GM19467 (cell line): ENCODE measurements at regions not wholly inside any gene's neighbourhood (a gene's known extent, or its start where the extent isn't known, plus 50 kb on each side); places are given as distances from the start of the nearest gene placed in this dataset.
"Not testable (repeated sequence)": the region's sequence is repeated elsewhere in the genome, so short reads cannot be mapped to it uniquely, and the experiment has no call there.

Source experiments
- ATAC-seq: cut with Tn5 transposase; IDR thresholded peaks from one replicate; pipeline ENCODE4 v1.9.1; 2021; ENCODE audit warnings: mild to moderate bottlenecking, moderate library complexity; ENCODE audit not compliant: unreplicated experiment

- ATAC-seq = no peak
Measured at GRCh38 chr4:159545556-159545955, 442.7 kb downstream of the RAPGEF2 start.

- ATAC-seq = no peak
Measured at GRCh38 chr4:159547645-159548308, 444.9 kb downstream of the RAPGEF2 start.

DNA sequence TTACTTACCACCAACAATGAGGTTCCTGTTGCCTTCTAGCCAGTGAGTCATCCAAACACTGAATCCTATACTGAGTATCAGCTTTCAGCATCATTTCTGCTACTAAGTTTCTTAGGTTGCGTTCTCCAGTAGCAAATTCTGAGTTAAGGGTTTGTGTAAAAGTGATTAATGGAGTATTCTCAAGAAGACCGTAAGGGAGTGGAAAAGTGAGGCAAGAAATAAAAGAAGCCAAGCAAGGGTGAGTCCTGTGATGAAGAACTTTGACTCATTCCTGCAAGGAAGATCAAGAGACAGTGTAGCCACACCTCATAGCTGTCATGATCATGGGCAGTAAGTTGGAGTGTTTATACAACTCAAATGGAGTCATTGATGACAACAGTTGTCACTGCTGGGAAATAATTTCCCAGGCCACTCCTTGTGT, 446.2 kb downstream of the RAPGEF2 start:
- ATAC-seq = no peak

DNA sequence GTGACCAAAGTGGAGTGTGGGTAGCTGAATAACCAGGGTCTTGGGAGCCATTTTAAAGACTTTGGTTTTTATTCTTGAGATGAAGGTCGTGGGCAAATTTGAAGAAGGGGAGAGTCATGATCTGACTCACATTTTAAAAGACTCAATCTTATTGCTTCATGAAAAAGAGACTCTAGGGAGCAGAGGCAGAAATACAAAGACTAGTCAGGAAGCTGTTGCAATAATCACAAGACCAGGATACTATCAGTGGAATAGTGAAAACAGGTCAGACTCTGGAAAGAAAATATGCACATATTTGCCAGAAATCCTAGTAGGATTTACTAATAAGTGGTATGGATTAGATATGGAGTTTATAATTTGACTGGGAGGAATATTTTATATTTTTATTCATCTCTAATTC, 448.4 kb downstream of the RAPGEF2 start:
- ATAC-seq = no peak

DNA sequence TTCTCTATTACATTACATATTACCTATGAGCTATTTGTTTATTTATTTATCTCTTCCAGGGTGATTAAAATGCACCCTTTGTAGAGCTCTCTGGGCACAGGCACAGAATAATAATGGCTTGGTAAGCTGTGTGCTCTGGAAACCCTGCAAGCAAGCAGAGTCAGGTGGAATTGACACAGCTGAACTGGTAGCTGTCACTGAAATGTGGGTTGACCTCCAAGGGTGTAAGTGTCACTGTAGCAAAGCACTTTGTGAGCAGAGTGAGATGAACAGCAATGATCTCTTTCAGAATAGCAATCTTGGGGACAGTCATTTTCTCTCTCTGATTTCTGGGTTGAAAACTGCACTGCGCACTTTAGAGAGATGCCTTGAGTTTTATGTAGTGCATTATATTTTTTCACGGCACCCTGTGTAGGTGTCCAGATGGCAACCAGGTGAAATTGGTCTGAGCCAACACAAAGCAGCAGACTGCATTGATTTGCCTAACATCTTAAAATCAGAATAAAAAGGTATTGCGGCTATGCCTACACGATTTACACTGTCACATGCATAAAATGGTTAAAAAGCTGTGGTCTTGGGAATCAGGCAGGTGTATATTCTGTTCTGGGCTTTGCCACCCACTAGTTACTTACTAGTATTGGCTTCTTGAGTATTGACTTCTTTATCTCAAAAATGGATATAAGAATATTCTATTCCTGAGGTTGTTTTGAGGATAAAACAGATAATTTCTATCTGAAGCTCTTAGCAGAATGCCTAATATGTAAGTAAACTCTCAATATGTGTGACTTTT, 450.3 kb downstream of the RAPGEF2 start:
- ATAC-seq = no peak

DNA sequence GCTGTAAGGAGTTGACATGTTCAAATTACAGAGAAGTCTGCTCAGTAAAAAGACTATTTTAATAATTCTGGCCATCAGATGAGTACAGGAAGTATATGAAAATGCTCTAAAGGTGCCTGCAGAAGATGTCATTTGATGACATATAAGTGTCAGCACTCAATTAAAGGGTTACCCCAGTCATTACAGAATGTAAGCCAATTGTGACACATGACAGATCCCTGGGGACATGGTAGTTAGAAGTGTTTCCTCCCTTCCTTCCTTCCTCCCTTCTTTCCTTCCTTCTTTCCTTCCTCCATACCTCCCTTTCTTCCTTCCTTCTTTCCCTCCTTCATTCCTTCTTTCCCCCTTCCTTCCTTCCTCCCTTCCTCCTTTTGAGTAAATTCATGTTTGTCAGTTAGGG, 453.0 kb downstream of the RAPGEF2 start:
- no peak for ATAC-seq

DNA sequence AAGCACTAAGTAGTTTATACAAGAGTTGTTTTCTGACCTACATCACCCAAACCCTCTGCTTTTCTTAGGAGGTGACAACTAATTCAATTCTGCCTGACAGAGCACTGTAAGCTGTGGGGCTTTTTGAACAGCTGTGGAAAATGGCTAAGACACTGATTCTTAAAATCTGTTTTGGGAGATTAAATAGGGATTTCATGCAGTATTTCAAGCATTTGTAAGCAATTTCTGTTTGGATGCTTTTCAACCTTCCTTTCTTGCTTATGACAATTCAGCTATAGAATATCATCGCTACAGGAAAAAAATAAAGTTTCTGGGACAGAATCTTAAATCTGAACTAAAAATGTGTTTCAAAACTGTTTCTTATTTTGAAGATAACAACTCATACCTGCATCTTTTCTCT, 459.5 kb downstream of the RAPGEF2 start:
- ATAC-seq = no peak

GRCh38 chr4:159563257-159563656, 460.4 kb downstream of the RAPGEF2 start:
- ATAC-seq = no peak

DNA sequence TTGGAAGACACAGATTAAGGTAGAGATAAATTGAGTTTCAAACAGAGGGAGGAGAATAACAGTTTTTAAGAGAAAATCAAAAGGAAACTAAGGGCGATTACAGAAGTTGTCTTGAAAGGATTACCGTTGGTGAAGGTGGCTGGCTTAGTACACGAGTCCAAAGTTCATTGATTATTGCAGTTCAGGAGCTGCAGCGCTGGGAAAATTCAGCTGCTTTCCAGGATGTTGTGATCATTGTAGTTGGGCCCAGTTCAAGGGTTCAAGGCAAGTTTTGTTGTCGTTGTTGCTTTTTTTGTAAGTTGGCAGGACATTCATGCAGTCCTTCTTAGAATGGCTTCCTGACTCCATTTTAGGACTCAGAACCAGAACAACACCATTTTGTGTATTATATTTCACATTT, 461.7 kb downstream of the RAPGEF2 start:
- ATAC-seq = no peak

DNA sequence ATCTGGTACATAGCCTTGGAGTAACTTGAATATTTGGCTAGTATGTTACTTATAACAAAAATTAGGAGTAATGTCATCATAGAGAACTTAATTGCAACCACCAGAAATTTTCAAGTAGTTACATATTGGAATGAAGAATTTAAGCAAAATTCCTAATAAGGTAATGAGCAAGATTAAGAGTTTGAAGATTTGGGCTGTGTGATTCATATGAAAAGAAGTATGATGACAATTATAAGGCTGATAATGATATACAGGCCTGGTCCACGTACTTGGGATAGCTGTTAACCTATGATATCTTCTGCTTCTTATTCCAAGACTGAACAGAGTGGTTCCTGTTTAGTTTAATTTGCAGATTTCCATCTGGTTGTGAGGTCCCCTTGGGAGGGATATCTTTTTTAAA, 463.9 kb downstream of the RAPGEF2 start:
- no peak for ATAC-seq

DNA sequence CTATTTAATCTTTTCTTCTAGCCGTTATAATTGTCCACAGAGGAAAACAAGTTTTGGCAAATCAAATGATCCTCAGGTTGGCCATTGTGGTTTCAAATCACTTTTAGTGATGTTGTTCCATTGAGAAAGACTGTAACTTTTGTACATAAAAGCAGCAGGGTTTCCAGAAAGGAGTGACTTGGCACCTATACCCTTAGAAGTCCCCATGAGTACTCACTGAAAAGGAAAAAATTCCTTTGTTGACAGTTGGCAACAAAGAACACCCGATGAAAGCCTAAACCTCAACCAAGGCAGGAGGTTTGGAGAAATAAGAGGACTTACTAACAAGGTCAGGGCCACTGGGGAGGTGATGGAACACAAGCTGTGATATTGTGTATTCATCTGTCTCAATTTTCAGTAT, 474.4 kb downstream of the RAPGEF2 start:
- no peak for ATAC-seq

- ATAC-seq = no peak
Measured at GRCh38 chr4:159582685-159583084, 479.8 kb downstream of the RAPGEF2 start.

- no peak for ATAC-seq
Measured at GRCh38 chr4:159592898-159593556, 490.1 kb downstream of the RAPGEF2 start.

DNA sequence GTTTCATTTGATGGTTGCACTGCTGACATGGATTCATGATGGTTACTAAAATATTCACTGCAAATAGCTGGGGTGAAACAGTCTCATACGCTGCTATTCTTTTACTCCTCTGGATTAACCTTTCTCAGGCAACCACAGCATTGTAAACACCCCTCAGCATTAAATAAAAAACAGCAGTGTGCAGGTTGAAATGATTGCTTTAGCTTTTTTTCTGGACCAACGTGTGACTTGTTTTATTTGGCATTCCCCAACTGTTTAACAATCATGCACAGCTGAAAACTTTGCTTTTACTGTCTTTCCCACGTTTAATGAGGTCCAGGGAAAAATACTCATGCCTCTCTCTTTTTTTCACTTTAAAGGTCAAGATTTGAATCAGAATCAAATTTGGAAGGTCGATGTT, 490.8 kb downstream of the RAPGEF2 start:
- ATAC-seq = no peak

- ATAC-seq = no peak
Measured at GRCh38 chr4:159594576-159594975, 491.7 kb downstream of the RAPGEF2 start.

DNA sequence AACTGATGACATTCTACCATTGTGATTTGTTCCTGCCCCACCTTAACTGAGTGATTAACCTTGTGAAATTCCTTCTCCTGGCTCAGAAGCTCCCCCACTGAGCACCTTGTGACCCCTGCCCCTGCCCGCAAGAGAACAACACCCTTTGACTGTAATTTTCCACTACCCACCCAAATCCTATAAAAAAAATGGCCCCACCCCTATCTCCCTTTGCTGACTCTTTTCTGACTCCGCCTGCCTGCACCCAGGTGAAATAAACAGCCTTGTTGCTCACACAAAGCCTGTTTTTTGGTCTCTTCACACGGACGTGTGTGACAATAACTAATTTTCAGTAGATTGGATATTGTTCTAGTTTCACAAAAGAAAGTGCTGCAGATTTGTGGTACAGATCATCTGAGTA, 492.2 kb downstream of the RAPGEF2 start:
- ATAC-seq = not testable (repeated sequence)

- ATAC-seq = no peak
Measured at GRCh38 chr4:159598602-159599001, 495.7 kb downstream of the RAPGEF2 start.

DNA sequence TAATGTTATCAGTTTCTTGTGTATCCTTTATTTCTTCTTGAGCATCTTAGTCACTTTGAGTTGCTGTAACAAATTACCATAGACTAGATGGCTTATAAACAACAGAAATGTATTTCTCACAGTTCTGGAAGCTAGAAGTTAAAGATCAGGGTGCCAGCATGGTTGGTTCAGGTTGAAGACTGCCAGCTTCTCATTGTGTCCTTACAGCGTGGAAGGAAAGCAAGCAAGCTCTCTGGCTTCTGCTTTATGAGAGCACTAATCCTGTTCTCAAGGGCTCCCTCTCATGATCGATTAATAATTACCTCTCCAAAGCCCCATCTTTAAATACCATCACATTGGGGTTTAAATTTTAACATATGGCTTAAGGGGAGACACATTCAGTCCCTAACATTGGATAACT, 497.2 kb downstream of the RAPGEF2 start:
- ATAC-seq = no peak

- no peak for ATAC-seq
Measured at GRCh38 chr4:159604781-159605180, 501.9 kb downstream of the RAPGEF2 start.

DNA sequence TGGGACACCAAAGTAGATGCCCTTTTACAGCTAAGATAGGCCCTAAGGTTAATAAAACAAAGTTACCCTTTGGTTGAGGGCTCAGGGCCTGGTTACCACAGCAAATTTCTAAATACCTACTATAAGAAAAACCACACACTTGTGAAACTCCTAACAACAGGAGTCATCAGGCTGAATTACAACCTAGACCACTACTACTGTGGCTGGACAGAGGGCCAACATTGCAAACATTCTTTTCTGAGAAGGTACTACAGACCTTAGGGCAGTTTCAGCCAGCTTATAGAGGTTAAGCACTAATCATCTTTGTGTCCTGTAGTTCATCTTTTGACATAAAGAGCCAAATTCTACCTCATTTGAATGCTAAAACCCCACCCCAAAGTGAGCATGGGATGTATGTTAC, 504.0 kb downstream of the RAPGEF2 start:
- ATAC-seq = no peak

DNA sequence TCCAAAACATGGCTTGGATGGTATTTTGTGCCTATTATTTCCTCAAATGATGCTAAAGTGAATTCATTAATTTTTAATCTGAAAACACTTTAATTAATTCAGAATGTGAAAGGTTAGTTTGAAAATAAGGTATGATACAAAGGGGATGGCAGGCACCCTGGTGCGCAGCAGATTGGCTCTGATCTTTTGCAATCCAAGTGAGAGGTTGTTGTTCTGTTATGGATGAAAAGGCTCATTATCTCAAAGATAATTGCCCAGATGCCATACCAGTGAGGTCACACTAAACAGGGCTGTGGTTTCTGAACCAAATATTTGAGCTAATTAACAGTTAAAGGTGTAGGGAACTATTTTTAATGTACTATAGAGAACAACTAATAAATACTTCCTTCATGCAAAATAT, 504.9 kb downstream of the RAPGEF2 start:
- no peak for ATAC-seq

DNA sequence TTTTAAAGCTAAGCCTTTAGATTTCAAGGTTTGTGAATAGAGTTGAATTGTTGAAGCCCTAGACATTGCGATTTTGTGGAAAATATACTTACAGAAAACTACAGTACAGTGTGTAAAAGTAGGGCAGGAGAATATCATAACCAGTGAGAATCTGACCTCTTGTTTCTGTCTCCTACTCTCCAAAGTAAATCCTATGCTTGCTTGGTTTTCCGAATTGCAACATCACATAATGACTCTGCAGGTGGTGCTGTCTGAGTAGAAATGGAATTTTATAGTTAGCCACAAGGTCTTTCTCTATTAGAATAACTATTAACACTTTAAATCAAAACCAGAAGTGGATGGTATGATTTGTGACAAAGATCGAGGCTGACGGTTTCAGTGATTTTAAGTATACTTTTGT, 505.6 kb downstream of the RAPGEF2 start:
- ATAC-seq = no peak
